ENCODE measurements at regions not wholly inside any gene's neighbourhood (a gene's known extent, or its start where the extent isn't known, plus 50 kb on each side); places are given as distances from the start of the nearest gene placed in this dataset.

GRCh38 chr9:80811656-80812055, 877.7 kb downstream of the TLE1 start:
- Histone ChIP-seq H3K36me3 (no peaks in the 10 kb centered on the region), H3K27ac (no peak overlapping the region), H3K27me3 (ENCODE audit: insufficient read depth, low read depth, severe bottlenecking) (no peaks in the 10 kb centered on the region), H3K9me3 (ENCODE audit: severe bottlenecking) (no peaks in the 10 kb centered on the region), H3K4me3 (ENCODE audit: low read depth, low read length) (no peak overlapping the region)
- DNase-seq = no peak
- TF ChIP-seq CTCF (IDR thresholded peaks at IDR 0.05; ENCODE audit: low read depth, low read length) = no peak

- no peak overlapping the region for H3K4me3 ChIP-seq (ENCODE audit: low read depth, low read length)
- no peak overlapping the region for H3K27ac ChIP-seq
Observed at GRCh38 chr9:80811003-80811402, 878.3 kb downstream of the TLE1 start.

GRCh38 chr9:80806671-80807070, 882.7 kb downstream of the TLE1 start:
- Histone ChIP-seq H3K36me3 (no peaks in the 10 kb centered on the region), H3K9me3 (ENCODE audit: severe bottlenecking) (no peaks in the 10 kb centered on the region), H3K4me3 (ENCODE audit: low read depth, low read length) (no peak overlapping the region), H3K27me3 (ENCODE audit: insufficient read depth, low read depth, severe bottlenecking) (no peaks in the 10 kb centered on the region), H3K27ac (no peak overlapping the region)
- DNase-seq = no peak
- TF ChIP-seq CTCF (IDR thresholded peaks at IDR 0.05; ENCODE audit: low read depth, low read length) = no peak

More at GRCh38 chr9:80811003-80811402, 878.3 kb downstream of the TLE1 start:
- no peaks in the 10 kb centered on the region for H3K9me3 ChIP-seq (ENCODE audit: severe bottlenecking)
- no peaks in the 10 kb centered on the region for H3K36me3 ChIP-seq
- H3K27me3 ChIP-seq (ENCODE audit: insufficient read depth, low read depth, severe bottlenecking) = no peaks in the 10 kb centered on the region
- TF ChIP-seq CTCF (IDR thresholded peaks at IDR 0.05; ENCODE audit: low read depth, low read length) = no peak
- no peak for DNase-seq

GRCh38 chr9:80804873-80805272, 884.5 kb downstream of the TLE1 start:
- TF ChIP-seq CTCF (IDR thresholded peaks at IDR 0.05; ENCODE audit: low read depth, low read length) = no peak
- no peaks in the 10 kb centered on the region for H3K36me3 ChIP-seq

GRCh38 chr9:80797831-80798688, 891.3 kb downstream of the TLE1 start:
- Histone ChIP-seq H3K9me3 (ENCODE audit: severe bottlenecking) (no peaks in the 10 kb centered on the region), H3K27me3 (ENCODE audit: insufficient read depth, low read depth, severe bottlenecking) (no peaks in the 10 kb centered on the region), H3K4me3 (ENCODE audit: low read depth, low read length) (no peak overlapping the region), H3K27ac (no peak overlapping the region), H3K36me3 (no peaks in the 10 kb centered on the region)
- TF ChIP-seq CTCF (IDR thresholded peaks at IDR 0.05; ENCODE audit: low read depth, low read length) = no peak
- peak; percentile 25 for DNase-seq

More at GRCh38 chr9:80804873-80805272, 884.5 kb downstream of the TLE1 start:
- Histone ChIP-seq H3K27me3 (ENCODE audit: insufficient read depth, low read depth, severe bottlenecking) (no peaks in the 10 kb centered on the region), H3K4me3 (ENCODE audit: low read depth, low read length) (no peak overlapping the region), H3K27ac (no peak overlapping the region), H3K9me3 (ENCODE audit: severe bottlenecking) (no peaks in the 10 kb centered on the region)
- no peak for DNase-seq

Data from WERI-Rb-1 (cell line).